HEK293 (cell line): ENCODE measurements at regions not wholly inside any gene's neighbourhood (a gene's known extent, or its start where the extent isn't known, plus 50 kb on each side); places are given as distances from the start of the nearest gene placed in this dataset.

ENCODE experiments used
- CTCF ChIA-PET: fragments of 350-600 bp; formaldehyde crosslinking; extraction: SDS; loops from one replicate; lab custom pipeline; 2021; ENCODE audit warnings: antibody characterized with exemption; lab: Yijun Ruan, JAX
- POLR2A ChIA-PET: fragments of 300-600 bp; formaldehyde crosslinking; extraction: SDS; loops from one replicate; lab custom pipeline; 2020; ENCODE audit warnings: antibody characterized with exemption, inconsistent platforms; lab: Yijun Ruan, JAX
- H3K27ac ChIP-seq: fragments of 200-500 bp; sonication (Bioruptor generic); 2 replicates; pipeline ENCODE4 v1.5.1; 2014; ENCODE audit warnings: low read depth, low read length, control low read depth, inconsistent platforms; ENCODE audit errors: extremely low read depth
- H3K36me3 ChIP-seq, 2 experiments: fragments of 200-500 bp in 1 of 2; sonication (Bioruptor generic) in 1 of 2; 1 replicate in 1 of 2; 2 replicates in 1 of 2; pipeline ENCODE4 v1.5.1; 2014 to 2017; ENCODE audit warnings: inconsistent platforms in 2 of 2, low read length in 2 of 2; ENCODE audit not compliant: control insufficient read depth in 2 of 2, insufficient read depth in 1 of 2
- H3K4me1 ChIP-seq: fragments of 200-500 bp; sonication (Bioruptor generic); 2 replicates; pipeline ENCODE4 v1.5.1; 2014; ENCODE audit warnings: mild to moderate bottlenecking, low read length, inconsistent platforms; ENCODE audit not compliant: control insufficient read depth, insufficient read depth
- H3K4me3 ChIP-seq: 2 replicates; pipeline ENCODE4 v1.5.1; 2011; ENCODE audit warnings: low read depth, mild to moderate bottlenecking, control low read depth, low read length, moderate library complexity
- H3K9me3 ChIP-seq: fragments of 200-500 bp; sonication (Bioruptor generic); 2 replicates; pipeline ENCODE4 v1.5.1; 2014; ENCODE audit warnings: low read depth, low read length, inconsistent platforms; ENCODE audit not compliant: control insufficient read depth, insufficient read depth
- BCL11A ChIP-seq: fragments of 450-650 bp; formaldehyde crosslinking; IDR thresholded peaks from 2 replicates; pipeline ENCODE4 v1.5.1; 2016; ENCODE audit warnings: low read depth, missing biosample characterization, missing genetic modification characterization
- FEZF1 ChIP-seq: fragments of 450-650 bp; formaldehyde crosslinking; IDR thresholded peaks from 2 replicates; pipeline ENCODE4 v1.5.1; 2016; ENCODE audit warnings: missing biosample characterization, missing genetic modification characterization
- IKZF3 ChIP-seq: fragments of 450-650 bp; IDR thresholded peaks from 2 replicates; pipeline ENCODE4 v1.5.0; 2018; ENCODE audit warnings: missing biosample characterization, mild to moderate bottlenecking, missing genetic modification characterization, moderate library complexity
- YY2 ChIP-seq: fragments of 450-650 bp; formaldehyde crosslinking; IDR thresholded peaks from 2 replicates; pipeline ENCODE4 v1.5.1; 2016; ENCODE audit warnings: missing biosample characterization, missing genetic modification characterization
- ZBTB7A ChIP-seq: fragments of 450-650 bp; formaldehyde crosslinking; IDR thresholded peaks from 2 replicates; pipeline ENCODE4 v1.5.1; 2016; ENCODE audit warnings: low read depth, missing biosample characterization, missing genetic modification characterization
- ZNF223 ChIP-seq: fragments of 450-650 bp; formaldehyde crosslinking; IDR thresholded peaks from 2 replicates; pipeline ENCODE4 v1.5.1; 2016; ENCODE audit warnings: missing biosample characterization, missing genetic modification characterization
- ZNF239 ChIP-seq: fragments of 450-650 bp; formaldehyde crosslinking; IDR thresholded peaks from 2 replicates; pipeline ENCODE4 v1.5.1; 2016; ENCODE audit warnings: missing biosample characterization, missing genetic modification characterization
- ZNF24 ChIP-seq: fragments of 450-650 bp; formaldehyde crosslinking; IDR thresholded peaks from 2 replicates; pipeline ENCODE4 v1.5.1; 2016; ENCODE audit warnings: missing biosample characterization, missing genetic modification characterization
- ZNF362 ChIP-seq: fragments of 450-650 bp; formaldehyde crosslinking; IDR thresholded peaks from 2 replicates; pipeline ENCODE4 v1.5.1; 2016; ENCODE audit warnings: missing biosample characterization, missing genetic modification characterization
- ZNF549 ChIP-seq: fragments of 450-650 bp; IDR thresholded peaks from 2 replicates; pipeline ENCODE4 v1.5.1; 2018; ENCODE audit warnings: missing biosample characterization, missing genetic modification characterization, mild to moderate bottlenecking, inconsistent platforms, moderate library complexity
- ZNF560 ChIP-seq: fragments of 450-650 bp; formaldehyde crosslinking; IDR thresholded peaks from 2 replicates; pipeline ENCODE4 v1.5.1; 2017; ENCODE audit warnings: missing biosample characterization, missing genetic modification characterization, borderline replicate concordance
- ZNF664 ChIP-seq: fragments of 450-650 bp; formaldehyde crosslinking; IDR thresholded peaks from 2 replicates; pipeline ENCODE4 v1.5.1; 2016; ENCODE audit warnings: missing biosample characterization, missing genetic modification characterization
- ZNF670 ChIP-seq: fragments of 450-650 bp; formaldehyde crosslinking; IDR thresholded peaks from 2 replicates; pipeline ENCODE4 v1.5.1; 2016; ENCODE audit warnings: missing biosample characterization, missing genetic modification characterization, low read depth
- TF ChIP-seq, protein P1 (sequence below): fragments of 450-650 bp; formaldehyde crosslinking; IDR thresholded peaks from 2 replicates; pipeline ENCODE4 v1.5.1; 2016; ENCODE audit warnings: missing biosample characterization, missing genetic modification characterization
- TF ChIP-seq, protein P2 (sequence below): fragments of 450-650 bp; formaldehyde crosslinking; IDR thresholded peaks from 2 replicates; pipeline ENCODE4 v1.5.1; 2016; ENCODE audit warnings: missing biosample characterization, missing genetic modification characterization
- TF ChIP-seq, protein P3 (sequence below): fragments of 450-650 bp; formaldehyde crosslinking; IDR thresholded peaks from 2 replicates; pipeline ENCODE4 v1.5.1; 2016; ENCODE audit warnings: missing biosample characterization, missing genetic modification characterization
- TF ChIP-seq, protein P4 (sequence below): fragments of 450-650 bp; formaldehyde crosslinking; IDR thresholded peaks from 2 replicates; pipeline ENCODE4 v1.5.1; 2016; ENCODE audit warnings: missing biosample characterization, missing genetic modification characterization, low read depth

GRCh38 chr12:3354586-3354985 is 136.4 kb upstream of the PRMT8 start:
- POLR2A ChIA-PET, result no interaction called here

GRCh38 chr12:3355378-3355900 is 135.6 kb upstream of the PRMT8 start:
- POLR2A ChIA-PET, result no interaction called here
- CTCF ChIA-PET, result interaction anchor here (0.6 to 2.0 kb wide), 3 partner anchors 11 to 54 kb away, joined by 3 to 14 read pairs (median 6); no protein-coding TSS in a partner anchor
- H3K36me3 ChIP-seq, result no peaks in the 10 kb centered on the region
- no peak overlapping the region for H3K4me3 ChIP-seq
- H3K4me1 ChIP-seq, result no peaks in the 10 kb centered on the region
- no peak overlapping the region for H3K27ac ChIP-seq
- no peak for TF ChIP-seq ZNF549 (tag by site-specific recombination)
- TF ChIP-seq, protein P1, sequence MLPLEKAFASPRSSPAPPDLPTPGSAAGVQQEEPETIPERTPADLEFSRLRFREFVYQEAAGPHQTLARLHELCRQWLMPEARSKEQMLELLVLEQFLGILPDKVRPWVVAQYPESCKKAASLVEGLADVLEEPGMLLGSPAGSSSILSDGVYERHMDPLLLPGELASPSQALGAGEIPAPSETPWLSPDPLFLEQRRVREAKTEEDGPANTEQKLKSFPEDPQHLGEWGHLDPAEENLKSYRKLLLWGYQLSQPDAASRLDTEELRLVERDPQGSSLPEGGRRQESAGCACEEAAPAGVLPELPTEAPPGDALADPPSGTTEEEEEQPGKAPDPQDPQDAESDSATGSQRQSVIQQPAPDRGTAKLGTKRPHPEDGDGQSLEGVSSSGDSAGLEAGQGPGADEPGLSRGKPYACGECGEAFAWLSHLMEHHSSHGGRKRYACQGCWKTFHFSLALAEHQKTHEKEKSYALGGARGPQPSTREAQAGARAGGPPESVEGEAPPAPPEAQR (tag by site-specific recombination), result no peak
- no peak for TF ChIP-seq ZBTB7A (tag by site-specific recombination)
- TF ChIP-seq ZNF560 (tag by site-specific recombination), result no peak
- TF ChIP-seq YY2, result no peak
- no peak for TF ChIP-seq BCL11A (tag by site-specific recombination)
- TF ChIP-seq, protein P2, sequence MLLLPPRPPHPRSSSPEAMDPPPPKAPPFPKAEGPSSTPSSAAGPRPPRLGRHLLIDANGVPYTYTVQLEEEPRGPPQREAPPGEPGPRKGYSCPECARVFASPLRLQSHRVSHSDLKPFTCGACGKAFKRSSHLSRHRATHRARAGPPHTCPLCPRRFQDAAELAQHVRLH (tag by site-specific recombination), result no peak
- TF ChIP-seq ZNF670 (tag by site-specific recombination), result no peak
- TF ChIP-seq, protein P3, sequence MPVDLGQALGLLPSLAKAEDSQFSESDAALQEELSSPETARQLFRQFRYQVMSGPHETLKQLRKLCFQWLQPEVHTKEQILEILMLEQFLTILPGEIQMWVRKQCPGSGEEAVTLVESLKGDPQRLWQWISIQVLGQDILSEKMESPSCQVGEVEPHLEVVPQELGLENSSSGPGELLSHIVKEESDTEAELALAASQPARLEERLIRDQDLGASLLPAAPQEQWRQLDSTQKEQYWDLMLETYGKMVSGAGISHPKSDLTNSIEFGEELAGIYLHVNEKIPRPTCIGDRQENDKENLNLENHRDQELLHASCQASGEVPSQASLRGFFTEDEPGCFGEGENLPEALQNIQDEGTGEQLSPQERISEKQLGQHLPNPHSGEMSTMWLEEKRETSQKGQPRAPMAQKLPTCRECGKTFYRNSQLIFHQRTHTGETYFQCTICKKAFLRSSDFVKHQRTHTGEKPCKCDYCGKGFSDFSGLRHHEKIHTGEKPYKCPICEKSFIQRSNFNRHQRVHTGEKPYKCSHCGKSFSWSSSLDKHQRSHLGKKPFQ (tag by site-specific recombination), result no peak
- TF ChIP-seq, all 188 proteins: peak for 0
- H3K9me3 ChIP-seq, result no peaks in the 10 kb centered on the region

More at GRCh38 chr12:3354586-3354985, 136.4 kb upstream of the PRMT8 start:
- H3K36me3 ChIP-seq, result no peaks in the 10 kb centered on the region
- H3K9me3 ChIP-seq, result no peaks in the 10 kb centered on the region
- CTCF ChIA-PET, result interaction anchor here (1.3 kb wide), 1 partner anchor 54 kb away, joined by 7 read pairs; no protein-coding TSS in a partner anchor
- no peak overlapping the region for H3K27ac ChIP-seq
- H3K4me1 ChIP-seq, result no peaks in the 10 kb centered on the region
- no peak overlapping the region for H3K4me3 ChIP-seq
- TF ChIP-seq IKZF3 (tag by site-specific recombination) (no peak), ZNF362 (no peak), ZNF239 (tag by site-specific recombination) (no peak), ZNF24 (tag by site-specific recombination) (no peak), ZNF223 (tag by site-specific recombination) (no peak), ZNF664 (tag by site-specific recombination) (no peak), FEZF1 (tag by site-specific recombination) (no peak)
- TF ChIP-seq, protein P4, sequence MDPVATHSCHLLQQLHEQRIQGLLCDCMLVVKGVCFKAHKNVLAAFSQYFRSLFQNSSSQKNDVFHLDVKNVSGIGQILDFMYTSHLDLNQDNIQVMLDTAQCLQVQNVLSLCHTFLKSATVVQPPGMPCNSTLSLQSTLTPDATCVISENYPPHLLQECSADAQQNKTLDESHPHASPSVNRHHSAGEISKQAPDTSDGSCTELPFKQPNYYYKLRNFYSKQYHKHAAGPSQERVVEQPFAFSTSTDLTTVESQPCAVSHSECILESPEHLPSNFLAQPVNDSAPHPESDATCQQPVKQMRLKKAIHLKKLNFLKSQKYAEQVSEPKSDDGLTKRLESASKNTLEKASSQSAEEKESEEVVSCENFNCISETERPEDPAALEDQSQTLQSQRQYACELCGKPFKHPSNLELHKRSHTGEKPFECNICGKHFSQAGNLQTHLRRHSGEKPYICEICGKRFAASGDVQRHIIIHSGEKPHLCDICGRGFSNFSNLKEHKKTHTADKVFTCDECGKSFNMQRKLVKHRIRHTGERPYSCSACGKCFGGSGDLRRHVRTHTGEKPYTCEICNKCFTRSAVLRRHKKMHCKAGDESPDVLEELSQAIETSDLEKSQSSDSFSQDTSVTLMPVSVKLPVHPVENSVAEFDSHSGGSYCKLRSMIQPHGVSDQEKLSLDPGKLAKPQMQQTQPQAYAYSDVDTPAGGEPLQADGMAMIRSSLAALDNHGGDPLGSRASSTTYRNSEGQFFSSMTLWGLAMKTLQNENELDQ (tag by site-specific recombination), result no peak
